GM12873 (cell line): ENCODE measurements at regions not wholly inside any gene's neighbourhood (a gene's known extent, or its start where the extent isn't known, plus 50 kb on each side); places are given as distances from the start of the nearest gene placed in this dataset.
A peak's percentile ranks its signal among the peaks of the same experiment; 100 is the strongest.

ENCODE experiments used
- TF ChIP-seq, protein P1 (sequence below): IDR thresholded peaks from 2 replicates; pipeline ENCODE4 v1.5.1; 2012; ENCODE audit warnings: low read depth, mild to moderate bottlenecking, moderate library complexity, low read length, control low read depth; ENCODE audit not compliant: insufficient read depth; ENCODE audit errors: missing control alignments

DNA sequence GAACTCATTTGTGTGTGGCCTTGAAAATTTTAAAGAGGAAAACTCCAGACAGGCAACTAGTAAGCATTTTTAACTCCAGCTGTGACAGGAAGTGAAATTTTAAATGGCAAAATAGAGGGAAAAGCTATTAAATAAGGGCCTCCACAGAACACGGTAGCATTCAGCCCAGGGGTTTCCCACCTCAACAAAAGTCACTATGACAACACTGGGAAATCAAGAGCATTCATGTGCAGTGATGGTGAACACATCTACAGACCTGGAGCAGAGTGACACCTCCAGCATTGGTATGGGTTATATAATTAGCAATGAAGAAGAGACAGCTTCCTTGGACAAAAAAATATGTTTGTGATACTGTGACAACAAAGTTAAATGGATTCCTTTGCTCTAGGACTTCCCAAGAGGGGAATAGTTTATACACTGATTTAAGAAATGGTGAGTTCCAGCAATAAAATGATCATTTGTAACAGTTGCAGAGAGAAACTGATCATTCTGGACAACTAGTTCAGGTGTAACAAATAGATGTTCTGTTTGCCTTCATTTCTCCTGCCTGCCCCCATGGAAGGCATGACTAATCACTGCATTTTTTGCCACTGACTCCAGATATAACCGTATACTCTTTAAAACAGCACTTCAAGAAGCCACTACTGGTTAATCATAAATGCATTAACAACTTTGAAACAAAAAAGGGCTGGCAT, 93.3 kb upstream of the SLC44A1 start:
- TF ChIP-seq, protein P1, sequence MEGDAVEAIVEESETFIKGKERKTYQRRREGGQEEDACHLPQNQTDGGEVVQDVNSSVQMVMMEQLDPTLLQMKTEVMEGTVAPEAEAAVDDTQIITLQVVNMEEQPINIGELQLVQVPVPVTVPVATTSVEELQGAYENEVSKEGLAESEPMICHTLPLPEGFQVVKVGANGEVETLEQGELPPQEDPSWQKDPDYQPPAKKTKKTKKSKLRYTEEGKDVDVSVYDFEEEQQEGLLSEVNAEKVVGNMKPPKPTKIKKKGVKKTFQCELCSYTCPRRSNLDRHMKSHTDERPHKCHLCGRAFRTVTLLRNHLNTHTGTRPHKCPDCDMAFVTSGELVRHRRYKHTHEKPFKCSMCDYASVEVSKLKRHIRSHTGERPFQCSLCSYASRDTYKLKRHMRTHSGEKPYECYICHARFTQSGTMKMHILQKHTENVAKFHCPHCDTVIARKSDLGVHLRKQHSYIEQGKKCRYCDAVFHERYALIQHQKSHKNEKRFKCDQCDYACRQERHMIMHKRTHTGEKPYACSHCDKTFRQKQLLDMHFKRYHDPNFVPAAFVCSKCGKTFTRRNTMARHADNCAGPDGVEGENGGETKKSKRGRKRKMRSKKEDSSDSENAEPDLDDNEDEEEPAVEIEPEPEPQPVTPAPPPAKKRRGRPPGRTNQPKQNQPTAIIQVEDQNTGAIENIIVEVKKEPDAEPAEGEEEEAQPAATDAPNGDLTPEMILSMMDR, result no peak

DNA sequence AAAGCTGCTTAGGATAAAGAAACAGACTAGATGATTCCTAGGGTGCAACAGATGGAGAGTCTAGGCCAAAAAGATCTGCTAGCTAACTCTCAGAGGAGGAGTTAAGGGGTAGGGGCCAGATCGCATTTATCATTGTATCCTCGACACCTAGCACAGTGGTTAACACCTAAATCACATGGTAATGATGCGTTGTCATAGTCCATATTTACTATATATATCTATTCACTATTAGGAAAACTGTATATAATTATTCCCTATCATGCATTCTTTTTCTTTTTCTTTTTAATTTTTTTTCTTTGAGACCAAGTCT, 92.8 kb upstream of the SLC44A1 start:
- TF ChIP-seq, protein P1, result no peak

DNA sequence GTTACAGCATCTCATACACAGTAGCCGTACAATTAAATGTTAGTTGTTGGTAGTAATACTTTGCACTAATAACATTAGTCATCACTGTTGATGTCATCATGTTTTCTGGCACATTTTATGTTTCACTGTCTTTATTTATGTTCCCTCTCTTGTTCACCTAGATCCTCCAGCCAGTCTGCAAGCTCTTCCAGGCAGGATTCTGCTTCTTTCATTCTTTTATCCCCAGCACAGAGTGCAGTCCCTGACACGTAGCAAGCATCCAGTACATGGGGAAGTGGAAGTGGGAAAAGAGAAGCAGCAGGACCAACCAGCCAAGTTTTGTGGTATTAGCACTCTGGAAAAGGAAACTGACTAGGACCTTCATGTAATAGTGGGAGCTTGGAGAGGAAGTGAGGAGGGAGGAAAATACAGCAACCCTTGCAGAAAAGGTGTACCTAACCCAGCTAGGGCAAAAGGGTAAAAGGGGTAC, 89.7 kb upstream of the SLC44A1 start:
- TF ChIP-seq, protein P1, result no peak

DNA sequence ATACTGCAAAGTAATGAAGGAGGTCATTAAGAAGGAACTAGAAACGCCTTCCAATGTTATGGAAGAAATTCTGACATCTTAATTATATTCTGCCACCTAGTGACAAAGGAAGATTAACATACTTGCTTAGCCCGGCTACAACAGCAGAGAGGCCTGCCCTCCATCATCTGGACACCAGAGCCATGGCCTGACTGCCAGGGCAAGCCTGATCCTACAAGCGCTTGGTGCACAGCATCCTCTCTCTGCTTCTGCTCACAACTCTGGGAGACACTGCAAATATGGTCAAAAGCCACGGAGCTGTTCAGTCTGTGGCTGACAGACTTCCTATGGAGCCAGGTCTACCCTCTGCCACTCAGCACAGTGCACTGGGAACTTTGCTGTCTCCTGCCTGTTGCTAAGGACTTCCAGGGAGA, 87.3 kb upstream of the SLC44A1 start:
- TF ChIP-seq, protein P1, result peak; percentile 38

DNA sequence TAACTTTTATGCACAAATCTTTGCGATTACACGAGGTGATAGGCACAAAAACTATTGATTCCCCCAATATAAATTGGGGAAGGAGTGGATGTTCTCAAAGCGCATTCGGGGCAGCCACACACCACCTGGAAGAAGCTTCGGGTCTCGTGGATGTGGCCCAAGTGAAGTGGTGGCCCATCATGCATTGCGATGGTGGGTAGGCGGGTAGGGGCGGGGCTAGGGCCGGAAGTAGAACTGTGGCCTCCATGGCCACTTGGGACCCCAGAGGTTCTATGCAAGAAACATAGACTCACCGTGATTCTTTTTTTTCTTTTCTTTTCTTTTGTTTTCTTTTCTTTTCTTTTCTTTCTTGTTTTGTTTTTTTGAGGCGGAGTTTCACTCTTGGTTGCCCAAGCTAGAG, 86.4 kb upstream of the SLC44A1 start:
- TF ChIP-seq, protein P1, result no peak

DNA sequence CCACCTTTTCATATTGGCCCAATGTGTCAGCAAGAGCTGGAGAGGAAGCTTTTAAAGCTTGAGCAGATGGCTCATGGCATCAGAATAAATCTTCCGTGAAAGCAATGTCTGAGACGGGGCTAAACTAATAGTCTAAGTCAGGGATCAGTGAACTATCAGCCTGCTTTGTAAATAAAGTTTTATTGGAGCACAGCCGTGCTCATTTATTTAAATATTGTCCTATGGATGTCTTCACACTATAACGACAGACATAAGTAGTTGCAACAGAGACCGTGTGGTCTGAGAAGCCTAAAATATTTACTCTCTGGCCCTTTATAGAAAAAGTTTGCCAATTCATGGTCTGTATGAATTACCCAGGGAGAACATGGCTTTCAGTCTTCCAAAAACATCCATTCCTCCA, 85.6 kb upstream of the SLC44A1 start:
- TF ChIP-seq, protein P1, result no peak

DNA sequence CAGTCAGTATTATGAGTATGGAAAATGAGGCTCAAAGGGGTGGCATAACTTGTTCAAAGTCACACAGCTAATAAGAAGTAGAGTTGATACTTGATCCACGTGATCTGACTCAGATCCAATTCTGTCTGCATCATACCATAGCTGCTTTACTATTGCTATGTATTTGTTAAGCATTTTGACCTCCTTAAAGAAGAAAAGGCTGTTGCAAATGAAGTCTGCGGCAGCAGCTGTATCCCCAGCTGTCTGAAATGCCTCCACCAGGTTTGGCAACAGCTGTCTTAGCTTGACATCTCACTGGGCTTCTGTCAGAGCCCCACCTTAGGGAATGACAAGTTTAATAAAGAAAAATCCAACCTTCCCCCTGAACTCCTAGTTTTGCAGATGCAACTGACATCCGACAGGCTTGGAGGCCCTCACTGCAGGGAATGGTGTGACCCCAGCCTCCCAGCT, 75.6 kb upstream of the SLC44A1 start:
- TF ChIP-seq, protein P1, result no peak
